ENCODE measurements at regions not wholly inside any gene's neighbourhood (a gene's known extent, or its start where the extent isn't known, plus 50 kb on each side); places are given as distances from the start of the nearest gene placed in this dataset.
"Not testable (repeated sequence)": the region's sequence is repeated elsewhere in the genome, so short reads cannot be mapped to it uniquely, and the experiment has no call there.

DNA sequence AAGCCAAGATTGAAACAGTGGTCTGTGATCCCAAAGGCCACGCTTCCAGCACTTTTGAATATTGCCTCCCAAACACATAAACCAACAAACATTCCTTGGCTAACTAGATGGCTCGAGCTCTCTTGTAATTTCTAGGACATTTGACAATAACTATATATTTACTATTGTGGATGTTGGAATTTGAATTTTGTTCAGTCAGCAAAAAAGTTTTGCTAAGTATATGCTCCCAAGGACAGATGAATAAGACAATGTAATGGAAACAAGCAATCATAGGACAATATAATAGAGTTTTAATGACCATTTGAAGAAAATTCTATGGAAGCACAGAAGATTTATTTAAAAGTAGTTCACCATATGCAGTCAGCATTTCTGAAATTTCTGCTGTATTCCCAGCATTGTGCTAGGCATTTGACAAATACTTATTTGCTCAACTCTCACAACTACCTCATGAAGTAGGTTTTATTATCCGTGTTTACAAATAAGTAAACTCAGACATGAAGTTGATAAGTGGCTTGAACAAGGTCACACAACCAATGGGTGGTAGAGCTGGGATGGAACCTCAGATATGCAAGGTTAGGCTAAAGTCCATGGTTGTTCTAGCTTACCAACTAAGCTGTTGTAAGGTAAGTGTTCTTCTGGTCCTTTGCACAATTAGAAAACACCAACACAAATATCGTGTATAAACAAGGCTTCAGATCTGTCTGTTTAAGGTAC lies 205.1 kb downstream of the NUFIP1 start:
- Mint-ChIP-seq H3K4me1 (ENCODE audit: low read depth) (no peaks in the 10 kb centered on the region), H3K4me3 (ENCODE audit: low read depth) (no peak overlapping the region), H3K27me3 (ENCODE audit: low read depth) (no peaks in the 10 kb centered on the region), H3K9me3 (no peaks in the 10 kb centered on the region), H3K36me3 (ENCODE audit: low read depth) (no peaks in the 10 kb centered on the region), H3K27ac (no peak overlapping the region)
- intact Hi-C loops (cut with micrococcal nuclease) = no loop called here
- no peak for DNase-seq (ENCODE audit: low spot score)

DNA sequence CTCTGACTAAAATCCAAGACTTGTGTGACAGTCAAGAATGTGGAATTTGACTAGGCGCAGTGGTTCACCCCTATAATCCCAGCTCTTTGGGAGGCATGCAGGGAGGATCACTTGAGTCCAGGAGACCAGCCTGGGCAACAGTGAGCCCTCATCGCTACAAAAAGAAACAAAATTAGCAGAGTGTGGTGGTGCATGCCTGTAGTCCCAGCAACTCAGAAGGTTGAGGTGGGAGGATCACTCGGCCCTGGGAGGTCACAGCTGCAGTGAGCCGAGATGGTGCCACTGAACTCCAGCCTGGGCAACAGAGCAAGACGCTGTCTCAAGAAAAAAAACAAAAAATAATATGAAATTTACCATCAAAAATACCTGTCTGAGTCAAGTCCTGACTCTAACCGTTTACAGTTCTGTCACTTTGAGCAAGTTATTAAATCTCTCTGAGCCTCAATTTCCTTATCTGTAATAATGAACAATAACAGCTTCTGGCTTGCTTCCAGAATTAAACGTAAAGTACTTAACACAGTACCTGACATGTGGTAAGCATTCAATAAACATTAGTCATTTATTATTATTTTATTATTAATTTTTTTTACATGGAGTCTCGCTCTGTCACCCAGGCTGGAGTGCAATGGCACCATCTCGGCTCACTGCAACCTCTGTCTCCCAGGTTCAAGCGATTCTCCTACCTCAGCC lies 204.6 kb upstream of the TSC22D1 start:
- Mint-ChIP-seq H3K4me3 (ENCODE audit: low read depth) (no peak overlapping the region), H3K4me1 (ENCODE audit: low read depth) (no peaks in the 10 kb centered on the region), H3K27ac (no peak overlapping the region), H3K36me3 (ENCODE audit: low read depth) (no peaks in the 10 kb centered on the region), H3K9me3 (no peaks in the 10 kb centered on the region), H3K27me3 (ENCODE audit: low read depth) (no peaks in the 10 kb centered on the region)
- DNase-seq (ENCODE audit: low spot score) = no peak
- intact Hi-C loops (cut with micrococcal nuclease) = no loop called here

DNA sequence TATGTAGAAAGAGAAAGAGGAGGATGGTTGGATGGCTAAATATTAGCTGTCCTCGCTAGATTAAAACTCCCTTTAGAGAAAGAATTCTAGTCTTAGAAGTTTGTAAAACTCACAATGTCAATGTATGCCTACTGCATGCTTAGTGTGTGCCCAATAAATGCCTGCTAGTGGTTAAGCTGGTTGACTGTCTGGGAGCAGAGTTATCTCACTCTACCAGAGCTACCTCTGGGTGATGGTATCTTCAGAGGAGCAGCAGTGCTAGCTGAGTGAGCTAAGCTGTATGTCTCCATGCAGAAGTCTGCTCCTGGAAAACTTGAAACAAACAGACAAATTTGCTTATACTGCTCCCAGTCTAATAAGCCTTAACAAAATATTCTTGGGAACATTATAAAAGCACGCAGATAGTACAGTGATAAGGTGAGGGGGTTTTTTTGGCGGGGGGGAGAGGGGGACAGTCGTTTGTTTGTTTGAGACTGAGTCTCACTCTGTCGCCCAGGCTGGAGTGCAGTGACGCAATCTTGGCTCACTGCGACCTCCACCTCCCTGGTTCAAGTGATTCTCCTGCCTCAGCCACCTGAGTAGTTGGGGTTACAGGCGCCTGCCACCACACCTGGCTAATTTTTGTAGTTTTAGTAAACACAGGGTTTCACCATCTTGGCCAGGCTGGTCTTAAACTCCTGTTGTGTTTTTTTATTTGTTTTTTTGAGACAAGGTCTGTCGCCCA lies 202.8 kb upstream of the TSC22D1 start:
- no peak for DNase-seq (ENCODE audit: low spot score)
- intact Hi-C loops (cut with micrococcal nuclease) = no loop called here
- Mint-ChIP-seq H3K36me3 (ENCODE audit: low read depth) (no peaks in the 10 kb centered on the region), H3K4me1 (ENCODE audit: low read depth) (no peaks in the 10 kb centered on the region), H3K4me3 (ENCODE audit: low read depth) (no peak overlapping the region), H3K9me3 (no peaks in the 10 kb centered on the region), H3K27ac (no peak overlapping the region), H3K27me3 (ENCODE audit: low read depth) (peaks cover 9% of the 10 kb centered on the region)

DNA sequence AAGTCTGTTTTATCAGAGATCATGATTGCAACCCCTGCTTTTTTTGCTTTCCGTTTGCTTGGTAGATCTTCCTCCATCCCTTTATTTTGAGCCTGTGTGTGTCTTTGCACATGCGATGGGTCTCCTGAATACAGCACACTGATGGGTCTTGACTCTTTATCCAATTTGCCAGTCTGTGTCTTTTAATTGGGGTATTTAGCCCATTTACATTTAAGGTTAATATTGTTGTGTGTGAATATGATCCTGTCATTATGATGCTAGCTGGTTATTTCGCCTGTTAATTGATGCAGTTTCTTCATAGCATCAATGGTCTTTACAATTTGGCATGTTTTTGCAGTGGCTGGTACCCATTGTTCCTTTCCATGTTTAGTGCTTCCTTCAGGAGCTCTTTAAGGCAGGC lies 199.2 kb upstream of the TSC22D1 start:
- H3K27me3 Mint-ChIP-seq (ENCODE audit: low read depth) = peaks cover 14% of the 10 kb centered on the region
- DNase-seq (ENCODE audit: low spot score); H3K9me3 Mint-ChIP-seq; H3K4me1 Mint-ChIP-seq (ENCODE audit: low read depth); H3K27ac Mint-ChIP-seq; H3K4me3 Mint-ChIP-seq (ENCODE audit: low read depth); intact Hi-C loops (cut with micrococcal nuclease); H3K36me3 Mint-ChIP-seq (ENCODE audit: low read depth): not testable (repeated sequence)

DNA sequence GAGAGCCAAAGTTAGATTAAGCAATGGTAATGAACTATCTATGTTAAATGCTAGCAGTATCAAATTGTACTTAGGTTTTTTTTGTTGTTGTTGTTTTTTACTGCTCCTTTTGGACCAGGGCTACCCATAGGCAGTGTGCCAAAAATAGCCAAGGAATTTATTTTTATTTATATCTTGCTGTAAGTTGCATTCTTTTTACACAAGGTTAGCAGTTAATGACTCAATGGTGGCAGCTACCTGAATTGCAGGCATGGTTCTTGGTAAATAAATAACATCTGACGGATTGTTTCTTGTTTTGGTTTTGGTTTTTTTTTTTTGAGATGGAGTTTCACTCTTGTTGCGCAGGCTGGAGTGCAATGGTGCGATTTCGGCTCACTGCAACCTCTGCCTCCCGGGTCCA lies 194.8 kb upstream of the TSC22D1 start:
- no peak overlapping the region for H3K4me3 Mint-ChIP-seq (ENCODE audit: low read depth)
- H3K9me3 Mint-ChIP-seq = no peaks in the 10 kb centered on the region
- H3K27ac Mint-ChIP-seq = no peak overlapping the region
- H3K4me1 Mint-ChIP-seq (ENCODE audit: low read depth) = peaks cover 27% of the 10 kb centered on the region
- DNase-seq (ENCODE audit: low spot score) = no peak
- no peaks in the 10 kb centered on the region for H3K36me3 Mint-ChIP-seq (ENCODE audit: low read depth)
- H3K27me3 Mint-ChIP-seq (ENCODE audit: low read depth) = peaks cover 17% of the 10 kb centered on the region
- intact Hi-C loops (cut with micrococcal nuclease) = no loop called here

DNA sequence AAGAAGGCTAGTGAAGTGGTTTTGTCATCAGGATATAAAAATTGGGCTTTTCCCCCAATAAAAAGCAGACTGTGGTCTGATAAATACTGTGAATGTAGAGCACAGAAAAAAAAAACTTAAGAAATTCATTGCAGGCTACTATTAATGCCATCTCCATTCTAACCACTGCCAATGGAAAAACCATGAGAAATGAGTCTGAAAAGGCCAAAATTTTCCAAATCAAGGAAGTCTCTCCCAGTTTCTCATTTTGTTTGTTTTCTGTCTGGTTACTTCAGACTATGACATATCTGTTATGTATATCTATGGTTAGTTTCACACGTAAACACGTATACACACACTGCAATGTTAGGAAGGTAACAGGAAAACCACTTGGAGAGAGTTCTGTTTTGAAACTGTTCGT lies 193.6 kb upstream of the TSC22D1 start:
- Mint-ChIP-seq H3K27ac (no peak overlapping the region), H3K9me3 (no peaks in the 10 kb centered on the region), H3K4me3 (ENCODE audit: low read depth) (no peak overlapping the region), H3K36me3 (ENCODE audit: low read depth) (no peaks in the 10 kb centered on the region), H3K27me3 (ENCODE audit: low read depth) (peaks cover 14% of the 10 kb centered on the region), H3K4me1 (ENCODE audit: low read depth) (peaks cover 27% of the 10 kb centered on the region)
- no peak for DNase-seq (ENCODE audit: low spot score)
- intact Hi-C loops (cut with micrococcal nuclease) = loop anchor here (1.0 to 5.0 kb wide), 4 partner anchors 48 to 192 kb away; partner anchors contain the start of gene TSC22D1

DNA sequence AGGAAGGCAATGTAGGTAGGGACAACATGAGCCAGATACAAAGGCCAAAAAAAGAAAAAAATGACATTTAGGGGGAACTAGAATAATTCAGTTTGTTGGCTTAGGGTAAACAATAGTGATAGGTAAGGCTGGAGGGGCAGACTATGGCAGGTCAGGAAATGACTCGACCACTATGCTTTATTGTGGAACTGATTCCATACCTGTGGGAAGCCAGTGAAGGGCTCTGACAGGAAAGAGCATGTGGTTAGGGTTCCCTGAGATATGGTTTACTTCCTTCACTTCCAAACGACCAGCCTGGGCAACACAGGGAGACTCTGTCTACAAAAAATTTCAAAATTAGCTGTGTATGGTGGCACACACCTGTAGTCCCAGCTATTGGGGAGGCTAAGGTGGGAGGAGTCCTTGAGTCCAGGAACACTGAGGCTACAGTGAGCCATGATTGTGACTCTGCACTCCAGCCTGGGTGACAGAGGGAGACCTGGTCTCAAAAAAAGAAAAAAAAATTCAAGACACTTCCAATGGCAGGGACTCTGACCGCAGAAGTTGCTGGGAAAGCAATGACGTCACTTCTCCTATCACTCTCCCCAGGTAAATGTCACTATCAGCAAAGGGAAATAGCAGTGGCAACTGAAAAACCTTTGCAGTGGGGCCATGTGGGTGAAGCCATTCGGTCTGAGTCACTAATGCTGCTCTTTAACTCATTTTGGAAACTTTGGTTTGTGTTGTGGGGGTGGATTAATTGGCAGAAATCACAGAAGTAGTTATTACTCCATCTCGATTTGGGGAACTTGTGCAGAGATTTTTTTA lies 192.8 kb upstream of the TSC22D1 start:
- H3K9me3 Mint-ChIP-seq = no peaks in the 10 kb centered on the region
- intact Hi-C loops (cut with micrococcal nuclease) = loop anchor here (1.0 to 5.0 kb wide), 4 partner anchors 48 to 192 kb away; partner anchors contain the start of gene TSC22D1
- peak overlapping the region; percentile 52 for H3K27ac Mint-ChIP-seq
- no peaks in the 10 kb centered on the region for H3K36me3 Mint-ChIP-seq (ENCODE audit: low read depth)
- peaks cover 27% of the 10 kb centered on the region for H3K4me1 Mint-ChIP-seq (ENCODE audit: low read depth)
- no peak for DNase-seq (ENCODE audit: low spot score)
- H3K4me3 Mint-ChIP-seq (ENCODE audit: low read depth) = no peak overlapping the region
- peaks cover 8% of the 10 kb centered on the region for H3K27me3 Mint-ChIP-seq (ENCODE audit: low read depth)

DNA sequence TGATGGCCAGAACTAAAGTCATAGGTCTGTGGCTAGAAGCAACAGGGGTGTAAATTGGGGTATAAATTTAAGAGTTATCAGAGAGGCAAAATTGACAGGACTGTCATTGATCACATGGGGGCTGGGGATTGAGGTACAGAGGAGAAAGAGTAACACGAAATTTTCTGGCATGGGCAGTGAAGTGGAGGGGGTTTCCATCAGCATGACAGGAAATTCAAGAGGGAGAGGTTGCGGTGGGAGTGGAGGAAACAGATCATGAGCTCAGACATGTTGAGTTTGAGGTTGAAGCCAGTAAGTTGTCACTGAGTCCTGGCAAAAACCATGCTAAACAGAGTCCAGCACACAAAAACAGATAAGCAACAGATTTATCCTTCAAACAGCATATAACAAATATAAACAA lies 192.1 kb upstream of the TSC22D1 start:
- Mint-ChIP-seq H3K4me3 (ENCODE audit: low read depth) (no peak overlapping the region), H3K4me1 (ENCODE audit: low read depth) (peaks cover 27% of the 10 kb centered on the region), H3K9me3 (no peaks in the 10 kb centered on the region), H3K36me3 (ENCODE audit: low read depth) (no peaks in the 10 kb centered on the region), H3K27ac (peak overlapping the region; percentile 52), H3K27me3 (ENCODE audit: low read depth) (peaks cover 6% of the 10 kb centered on the region)
- intact Hi-C loops (cut with micrococcal nuclease) = loop anchor here (5.0 kb wide), 3 partner anchors 49 to 191 kb away; partner anchors contain the start of gene TSC22D1
- peak; percentile 16 for DNase-seq (ENCODE audit: low spot score)

DNA sequence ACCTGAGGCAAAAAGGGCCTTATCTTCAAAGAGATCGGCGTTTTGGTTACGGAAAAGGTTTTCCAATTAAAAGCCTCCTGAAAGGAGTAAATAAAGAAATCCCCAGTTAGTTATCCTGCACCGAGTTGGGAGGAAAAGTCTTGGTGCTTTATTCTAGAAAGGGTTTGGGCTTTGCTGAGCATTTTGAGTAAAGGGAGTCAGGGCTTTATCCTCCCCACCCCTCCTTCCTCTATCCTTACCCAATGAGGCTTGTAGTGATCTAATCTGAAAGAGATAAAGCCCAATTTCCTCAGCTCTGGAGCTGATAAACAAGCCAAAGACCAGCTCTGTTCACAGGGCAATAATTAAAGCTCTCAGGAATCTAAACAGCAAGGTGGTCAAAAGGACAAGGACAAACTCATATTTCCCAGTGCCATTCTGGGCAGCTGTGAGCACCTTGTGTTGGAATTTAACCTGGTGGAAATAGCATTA lies 188.9 kb upstream of the TSC22D1 start:
- Mint-ChIP-seq H3K27ac (no peak overlapping the region), H3K4me3 (ENCODE audit: low read depth) (no peak overlapping the region)
- intact Hi-C loops (cut with micrococcal nuclease) = loop anchor here (5.0 kb wide), 3 partner anchors 52 to 188 kb away; partner anchors contain the start of gene TSC22D1

DNA sequence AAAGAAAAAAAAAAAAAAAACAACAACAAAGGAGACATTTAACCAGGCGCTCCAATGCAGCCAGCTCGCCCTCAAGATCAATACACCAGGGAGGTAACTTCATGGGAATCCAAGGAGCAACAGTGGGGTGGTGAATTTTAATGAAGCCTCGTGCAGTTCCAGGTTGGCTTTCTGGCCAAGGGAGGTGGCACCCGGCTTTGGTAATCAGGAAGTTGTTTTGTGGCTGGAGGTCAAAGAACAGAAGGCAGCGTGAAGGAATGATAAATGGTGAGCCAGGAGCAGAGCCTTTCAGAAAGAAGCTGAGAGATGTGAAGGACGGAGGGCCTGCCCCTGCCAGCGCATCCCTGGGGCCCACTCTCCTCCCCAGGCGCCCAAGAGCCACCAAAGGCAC lies 188.2 kb upstream of the TSC22D1 start:
- Mint-ChIP-seq H3K27me3 (ENCODE audit: low read depth) (peaks cover 1% of the 10 kb centered on the region), H3K9me3 (no peaks in the 10 kb centered on the region), H3K36me3 (ENCODE audit: low read depth) (no peaks in the 10 kb centered on the region), H3K4me1 (ENCODE audit: low read depth) (peaks cover 22% of the 10 kb centered on the region), H3K4me3 (ENCODE audit: low read depth) (no peak overlapping the region), H3K27ac (no peak overlapping the region)
- intact Hi-C loops (cut with micrococcal nuclease) = no loop called here
- DNase-seq (ENCODE audit: low spot score) = no peak

More for the DNA sequence above, 188.9 kb upstream of the TSC22D1 start:
- DNase-seq (ENCODE audit: low spot score) = no peak
- no peaks in the 10 kb centered on the region for H3K9me3 Mint-ChIP-seq
- peaks cover 26% of the 10 kb centered on the region for H3K4me1 Mint-ChIP-seq (ENCODE audit: low read depth)
- peaks cover 1% of the 10 kb centered on the region for H3K27me3 Mint-ChIP-seq (ENCODE audit: low read depth)
- no peaks in the 10 kb centered on the region for H3K36me3 Mint-ChIP-seq (ENCODE audit: low read depth)

DNA sequence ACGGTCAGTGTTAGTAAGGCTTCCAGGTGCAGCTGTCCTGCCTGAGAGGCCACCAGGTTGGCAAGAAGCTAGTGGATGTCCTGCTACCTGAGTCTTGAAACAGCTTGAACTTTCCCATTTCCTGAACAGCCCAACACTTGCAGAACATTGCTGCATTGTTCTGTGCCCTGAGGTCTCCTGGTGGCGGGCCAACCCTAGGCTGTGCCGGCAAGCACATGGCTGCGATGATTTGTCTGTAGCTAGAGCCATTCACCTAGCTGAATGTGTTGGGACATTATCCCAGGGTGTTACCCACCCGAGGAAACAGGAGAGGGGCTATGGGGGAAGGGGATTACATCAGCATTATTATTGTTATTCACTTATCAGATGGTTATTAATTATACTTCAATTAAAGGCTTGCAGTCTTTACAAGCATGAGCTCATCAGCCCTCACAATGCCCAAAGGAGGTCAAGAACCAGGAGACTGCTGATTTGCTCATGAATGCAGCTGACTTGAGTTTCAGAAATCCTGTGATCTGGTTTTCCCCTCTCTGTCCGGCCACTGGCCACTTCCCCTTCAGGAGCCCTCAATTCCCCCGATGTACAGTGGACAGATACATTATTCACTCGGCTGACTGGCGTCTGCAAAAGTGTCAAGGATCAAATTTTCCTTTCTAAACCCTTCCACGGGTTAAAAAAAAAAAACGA lies 187.6 kb upstream of the TSC22D1 start:
- no peak for DNase-seq (ENCODE audit: low spot score)
- no peak overlapping the region for H3K4me3 Mint-ChIP-seq (ENCODE audit: low read depth)
- no peaks in the 10 kb centered on the region for H3K36me3 Mint-ChIP-seq (ENCODE audit: low read depth)
- intact Hi-C loops (cut with micrococcal nuclease) = no loop called here
- H3K9me3 Mint-ChIP-seq = no peaks in the 10 kb centered on the region
- H3K27ac Mint-ChIP-seq = no peak overlapping the region
- H3K4me1 Mint-ChIP-seq (ENCODE audit: low read depth) = peaks cover 21% of the 10 kb centered on the region
- H3K27me3 Mint-ChIP-seq (ENCODE audit: low read depth) = peaks cover 1% of the 10 kb centered on the region

DNA sequence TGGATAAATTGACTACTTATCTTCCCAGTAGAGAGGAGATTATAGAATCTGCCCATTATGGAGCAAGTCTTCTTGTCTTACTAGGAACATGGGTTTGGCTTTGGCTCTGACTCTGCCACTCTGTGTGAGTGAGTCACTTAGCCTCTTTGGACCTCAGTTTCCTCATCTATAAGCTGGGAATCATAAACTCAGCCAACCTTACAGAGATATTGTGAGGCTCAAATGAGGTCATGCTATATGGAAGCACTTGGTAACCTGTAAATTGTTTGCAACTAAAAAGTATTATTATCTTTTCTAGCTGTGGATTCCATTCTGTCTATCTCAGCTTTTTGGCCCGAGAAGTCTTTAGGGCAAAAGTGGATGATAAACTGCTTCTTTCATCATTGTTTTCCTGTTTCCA lies 186.8 kb upstream of the TSC22D1 start:
- intact Hi-C loops (cut with micrococcal nuclease) = no loop called here
- no peaks in the 10 kb centered on the region for H3K36me3 Mint-ChIP-seq (ENCODE audit: low read depth)
- H3K4me1 Mint-ChIP-seq (ENCODE audit: low read depth) = peaks cover 19% of the 10 kb centered on the region
- H3K9me3 Mint-ChIP-seq = no peaks in the 10 kb centered on the region
- no peak overlapping the region for H3K27ac Mint-ChIP-seq
- no peak for DNase-seq (ENCODE audit: low spot score)
- no peak overlapping the region for H3K4me3 Mint-ChIP-seq (ENCODE audit: low read depth)
- peaks cover 1% of the 10 kb centered on the region for H3K27me3 Mint-ChIP-seq (ENCODE audit: low read depth)
